Thymus (tissue), 11 donors: ENCODE measurements at regions not wholly inside any gene's neighbourhood (a gene's known extent, or its start where the extent isn't known, plus 50 kb on each side); places are given as distances from the start of the nearest gene placed in this dataset.
A peak's percentile ranks its signal among the peaks of the same experiment; 100 is the strongest.

Experiments
- DNase-seq, 9 donors: peaks; one replicate each; pipeline ENCODE4 v3.0.0-alpha.2; 2013; ENCODE audit warnings: low spot score in 9 of 9, low read depth in 6 of 9, missing footprints in 1 of 9
- H3K27ac ChIP-seq, 2 donors: one replicate each; pipeline ENCODE4 v1.5.1; 2013; ENCODE audit warnings: control low read depth in 1 of 2, low read depth in 1 of 2, low read length in 1 of 2, mild to moderate bottlenecking in 1 of 2, moderate library complexity in 1 of 2
- H3K27me3 ChIP-seq, 2 donors: one replicate each; pipeline ENCODE4 v1.5.1; 2013; ENCODE audit warnings: low read length in 1 of 2; ENCODE audit not compliant: control insufficient read depth in 2 of 2, insufficient read depth in 1 of 2
- H3K36me3 ChIP-seq, 2 donors: one replicate each; pipeline ENCODE4 v1.5.1; 2013; ENCODE audit warnings: low read length in 1 of 2, mild to moderate bottlenecking in 1 of 2, moderate library complexity in 1 of 2; ENCODE audit not compliant: control insufficient read depth in 2 of 2, insufficient read depth in 2 of 2
- H3K4me1 ChIP-seq, 2 donors: one replicate each; pipeline ENCODE4 v1.5.1; 2013; ENCODE audit warnings: low read length in 2 of 2; ENCODE audit not compliant: control insufficient read depth in 2 of 2, insufficient read depth in 2 of 2
- H3K4me3 ChIP-seq, 2 donors: one replicate each; pipeline ENCODE4 v1.5.1; 2013; ENCODE audit warnings: low read length in 2 of 2, control low read depth in 1 of 2, mild to moderate bottlenecking in 1 of 2
- H3K9me3 ChIP-seq, 2 donors: one replicate each; pipeline ENCODE4 v1.5.1; 2013; ENCODE audit warnings: low read length in 1 of 2, mild to moderate bottlenecking in 1 of 2; ENCODE audit not compliant: control insufficient read depth in 2 of 2, insufficient read depth in 1 of 2
- WGBS: extraction: QIAGEN DNeasy Blood & Tissue Kit; methylation state at CpG from one replicate; pipeline ENCODE4 v1.1.7; 2013; 5-methylcytosine and 5-hydroxymethylcytosine counted together
- donor health status: healthy.

- DNase-seq, result no peak
- Histone ChIP-seq H3K27ac (no peak overlapping the region), H3K9me3 (no peaks in the 10 kb centered on the region), H3K36me3 (no peaks in the 10 kb centered on the region), H3K4me3 (no peak overlapping the region), H3K27me3 (no peaks in the 10 kb centered on the region), H3K4me1 (peaks cover 0 to 10% of the 10 kb centered on the region in 2 donors)
- WGBS, result 98% methylated on average over 5 of the region's 5 CpGs
These were observed 82.5 kb upstream of the NEUROD1 start for GRCh38 chr2:181762848-181763247.

- 93% methylated on average over 4 of the region's 4 CpGs for WGBS
- no peak overlapping the region for H3K4me3 ChIP-seq
- no peak for DNase-seq
- H3K9me3 ChIP-seq, result no peaks in the 10 kb centered on the region
- H3K36me3 ChIP-seq, result no peaks in the 10 kb centered on the region
- no peak overlapping the region for H3K27ac ChIP-seq
- no peaks in the 10 kb centered on the region for H3K27me3 ChIP-seq
- H3K4me1 ChIP-seq, result peaks cover 0 to 10% of the 10 kb centered on the region in 2 donors
These were observed 83.1 kb upstream of the NEUROD1 start for GRCh38 chr2:181763423-181763822.

GRCh38 chr2:181764095-181764963, 84.0 kb upstream of the NEUROD1 start:
- 45% methylated on average over 4 of the region's 4 CpGs for WGBS
- Histone ChIP-seq H3K36me3 (no peaks in the 10 kb centered on the region), H3K4me1 (peaks cover 0 to 10% of the 10 kb centered on the region in 2 donors), H3K27me3 (no peaks in the 10 kb centered on the region), H3K9me3 (no peaks in the 10 kb centered on the region), H3K27ac (no peak overlapping the region), H3K4me3 (no peak overlapping the region)
- peak in 5 of 9 donors; percentile 27 to 80 (median 57) for DNase-seq

GRCh38 chr2:181766129-181766528, 85.8 kb upstream of the NEUROD1 start:
- Histone ChIP-seq H3K27ac (no peak overlapping the region), H3K36me3 (no peaks in the 10 kb centered on the region), H3K9me3 (no peaks in the 10 kb centered on the region), H3K4me3 (no peak overlapping the region), H3K4me1 (peaks cover 0 to 10% of the 10 kb centered on the region in 2 donors), H3K27me3 (no peaks in the 10 kb centered on the region)
- no peak for DNase-seq

- no peak overlapping the region for H3K27ac ChIP-seq
- DNase-seq, result no peak
- H3K27me3 ChIP-seq, result no peaks in the 10 kb centered on the region
- H3K4me1 ChIP-seq, result no peaks in the 10 kb centered on the region
- H3K4me3 ChIP-seq, result no peak overlapping the region
- H3K9me3 ChIP-seq, result no peaks in the 10 kb centered on the region
- no peaks in the 10 kb centered on the region for H3K36me3 ChIP-seq
These were observed 89.8 kb upstream of the NEUROD1 start for GRCh38 chr2:181770150-181770549.

GRCh38 chr2:181771356-181771755, 91.0 kb upstream of the NEUROD1 start:
- Histone ChIP-seq H3K36me3 (no peaks in the 10 kb centered on the region), H3K4me1 (no peaks in the 10 kb centered on the region), H3K27ac (no peak overlapping the region), H3K9me3 (no peaks in the 10 kb centered on the region), H3K4me3 (no peak overlapping the region), H3K27me3 (no peaks in the 10 kb centered on the region)
- 100% methylated on average over 2 of the region's 2 CpGs for WGBS
- DNase-seq, result no peak

GRCh38 chr2:181772334-181772733, 92.0 kb upstream of the NEUROD1 start:
- H3K4me1 ChIP-seq, result no peaks in the 10 kb centered on the region
- no peaks in the 10 kb centered on the region for H3K9me3 ChIP-seq
- H3K4me3 ChIP-seq, result no peak overlapping the region
- H3K36me3 ChIP-seq, result no peaks in the 10 kb centered on the region
- no peak for DNase-seq
- no peaks in the 10 kb centered on the region for H3K27me3 ChIP-seq
- H3K27ac ChIP-seq, result no peak overlapping the region
- WGBS, result 98% methylated on average over 4 of the region's 4 CpGs

- H3K36me3 ChIP-seq, result no peaks in the 10 kb centered on the region
- no peak overlapping the region for H3K4me3 ChIP-seq
- WGBS, result 93% methylated on average over 1 of the region's 1 CpG
- DNase-seq, result no peak
- no peaks in the 10 kb centered on the region for H3K9me3 ChIP-seq
- H3K27me3 ChIP-seq, result no peaks in the 10 kb centered on the region
- no peaks in the 10 kb centered on the region for H3K4me1 ChIP-seq
- H3K27ac ChIP-seq, result no peak overlapping the region
These were observed 92.5 kb upstream of the NEUROD1 start for GRCh38 chr2:181772777-181773176.

- Histone ChIP-seq H3K9me3 (no peaks in the 10 kb centered on the region), H3K4me3 (no peak overlapping the region), H3K27me3 (no peaks in the 10 kb centered on the region), H3K36me3 (no peaks in the 10 kb centered on the region), H3K4me1 (peaks cover 2 to 5% of the 10 kb centered on the region in 2 donors), H3K27ac (no peak overlapping the region)
- no peak for DNase-seq
- WGBS, result 94% methylated on average over 4 of the region's 4 CpGs
These were observed 94.4 kb upstream of the NEUROD1 start for GRCh38 chr2:181774685-181775084.
